HPDE6-E6E7 (cell line): ENCODE measurements at regions not wholly inside any gene's neighbourhood (a gene's known extent, or its start where the extent isn't known, plus 50 kb on each side); places are given as distances from the start of the nearest gene placed in this dataset.
"Not testable (repeated sequence)": the region's sequence is repeated elsewhere in the genome, so short reads cannot be mapped to it uniquely, and the experiment has no call there.

Experiments used
- DNase-seq: peaks from one replicate; pipeline ENCODE4 v3.0.0; 2011; ENCODE audit warnings: missing footprints; ENCODE audit errors: extremely low spot score

GRCh38 chr5:112472614-112473013, 53.5 kb upstream of the EPB41L4A start:
- no peak for DNase-seq

- no peak for DNase-seq
These were observed 54.9 kb upstream of the EPB41L4A start for GRCh38 chr5:112473989-112474388.

- no peak for DNase-seq
These were observed 56.8 kb upstream of the EPB41L4A start for GRCh38 chr5:112475747-112476365.

GRCh38 chr5:112479418-112479817, 60.3 kb upstream of the EPB41L4A start:
- DNase-seq: peak; percentile 87

- no peak for DNase-seq
These were observed 61.4 kb upstream of the EPB41L4A start for GRCh38 chr5:112480501-112480900.

- DNase-seq: no peak
These were observed 64.6 kb upstream of the EPB41L4A start for GRCh38 chr5:112483704-112484103.

- DNase-seq: no peak
These were observed 66.9 kb upstream of the EPB41L4A start for GRCh38 chr5:112485934-112486355.

DNA sequence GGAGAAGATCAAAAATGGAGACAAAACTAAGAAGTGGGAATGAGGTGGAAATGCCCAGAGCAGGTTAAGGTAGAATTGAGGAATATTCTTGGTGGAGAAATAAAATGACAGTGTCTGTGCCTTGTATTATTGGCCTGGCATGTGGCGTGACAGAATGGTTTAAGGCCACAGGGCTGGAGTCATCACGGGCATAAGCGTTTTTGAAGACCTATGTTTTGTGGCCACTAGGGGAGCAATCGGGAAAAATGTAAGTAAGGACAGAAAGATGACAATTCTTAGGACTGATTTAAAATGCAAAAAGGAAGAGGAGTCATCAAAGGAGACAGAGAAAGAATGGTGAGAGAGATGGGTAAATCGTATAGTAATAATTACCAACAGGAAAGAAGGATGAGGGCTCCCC, 72.2 kb upstream of the EPB41L4A start:
- DNase-seq: no peak

DNA sequence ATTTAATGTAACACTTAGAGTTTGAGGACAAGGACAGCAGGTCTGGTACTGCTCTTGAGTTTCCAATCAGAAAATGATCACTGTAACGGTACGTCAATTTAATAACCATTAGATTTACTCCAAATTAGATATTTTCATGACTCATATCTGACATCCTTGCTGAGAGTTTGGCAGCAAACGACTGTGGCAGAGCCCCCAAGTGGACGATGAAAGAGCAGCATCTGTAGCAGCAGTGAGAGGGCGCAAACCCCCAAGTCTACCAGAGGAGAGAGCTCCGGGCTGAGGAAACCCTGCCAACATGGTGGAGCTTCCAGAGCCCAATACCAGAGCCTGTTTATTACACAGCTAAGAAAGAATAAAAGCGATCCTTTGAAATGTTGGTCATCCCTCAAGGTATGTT, 73.2 kb upstream of the EPB41L4A start:
- peak; percentile 74 for DNase-seq

GRCh38 chr5:112503749-112504501, 84.8 kb upstream of the EPB41L4A start:
- not testable (repeated sequence) for DNase-seq

- not testable (repeated sequence) for DNase-seq
These were observed 90.0 kb upstream of the EPB41L4A start for GRCh38 chr5:112509097-112509496.

- DNase-seq: no peak
These were observed 92.8 kb upstream of the EPB41L4A start for GRCh38 chr5:112511920-112512319.

GRCh38 chr5:112512901-112513300, 93.8 kb upstream of the EPB41L4A start:
- DNase-seq: no peak

DNA sequence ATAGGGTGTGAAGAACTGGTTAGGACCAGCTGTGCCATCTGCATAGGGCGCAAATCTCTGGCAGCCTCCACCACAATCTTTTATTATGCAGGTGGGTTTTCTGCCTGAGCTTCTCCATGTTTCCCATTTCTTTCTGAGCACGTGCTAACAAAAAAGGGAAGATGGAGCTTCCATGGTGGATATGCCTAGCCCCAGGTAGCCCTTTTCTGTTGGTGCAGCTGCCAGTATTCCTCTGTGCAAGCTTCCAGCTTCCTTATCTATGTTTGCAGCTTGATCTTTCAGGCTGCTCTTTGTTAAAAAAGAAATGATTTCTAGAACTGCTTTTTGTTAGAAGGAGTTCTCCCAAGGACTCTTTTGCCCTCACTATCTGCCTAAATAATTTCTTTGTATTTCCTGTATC, 95.0 kb upstream of the EPB41L4A start:
- no peak for DNase-seq

GRCh38 chr5:112520474-112520873, 101.4 kb upstream of the EPB41L4A start:
- not testable (repeated sequence) for DNase-seq

DNA sequence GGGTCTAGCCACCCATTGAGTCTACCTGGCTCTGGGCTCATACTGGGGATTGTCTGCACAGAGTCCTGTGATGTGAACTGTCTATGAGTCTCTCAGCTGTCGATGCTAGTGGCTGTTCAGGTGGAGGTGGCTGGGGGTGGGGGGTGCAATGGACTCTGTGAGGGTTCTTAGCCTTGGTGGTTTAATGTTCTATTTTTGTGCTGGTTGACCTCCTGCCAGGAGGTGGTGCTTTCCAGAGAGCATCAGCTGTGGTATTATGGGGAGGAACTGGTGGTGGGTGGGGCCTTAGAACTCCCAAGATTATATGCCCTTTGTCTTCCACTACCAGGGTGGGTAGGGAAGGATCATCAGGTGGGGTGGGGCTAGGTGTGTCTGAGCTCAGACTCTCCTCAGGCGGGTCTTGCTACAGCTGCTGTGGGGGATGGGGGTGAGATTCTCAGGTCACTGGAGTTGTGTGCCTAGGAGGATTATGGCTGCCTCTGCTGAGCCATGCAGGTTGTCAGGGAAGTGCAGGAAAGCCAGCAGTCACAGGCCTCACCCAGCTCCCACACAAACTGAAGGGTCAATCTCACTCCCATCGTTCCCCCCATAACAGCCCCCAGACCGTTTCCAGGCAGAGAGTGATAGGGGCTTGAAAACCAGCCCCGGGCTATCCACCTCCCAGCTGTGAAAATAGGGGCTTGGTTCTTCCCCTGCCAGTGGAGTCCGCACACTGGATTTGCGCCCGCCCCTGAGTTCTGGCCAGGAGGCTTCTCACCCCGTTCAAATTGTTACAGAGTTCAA, 104.0 kb upstream of the EPB41L4A start:
- not testable (repeated sequence) for DNase-seq

GRCh38 chr5:112523674-112524263, 104.7 kb upstream of the EPB41L4A start:
- not testable (repeated sequence) for DNase-seq

DNA sequence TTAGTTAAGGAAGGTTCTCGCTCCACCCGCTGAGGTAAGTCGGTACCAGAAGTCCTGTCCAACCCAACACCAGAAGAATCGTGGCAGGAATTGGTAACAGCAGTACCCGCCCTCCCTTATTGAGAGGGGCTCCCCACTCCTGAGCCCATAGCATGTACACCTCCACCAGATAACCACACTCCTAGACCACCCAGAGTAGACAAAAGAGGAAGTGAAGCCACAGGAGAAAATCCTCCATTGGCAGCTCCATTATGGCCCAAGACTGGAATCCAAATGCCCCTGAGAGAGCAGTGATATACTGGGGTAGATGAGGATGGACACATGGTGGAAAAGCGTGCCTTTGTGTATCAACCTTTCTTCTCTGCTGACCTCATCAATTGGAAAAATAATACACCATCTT, 106.1 kb upstream of the EPB41L4A start:
- DNase-seq: no peak

DNA sequence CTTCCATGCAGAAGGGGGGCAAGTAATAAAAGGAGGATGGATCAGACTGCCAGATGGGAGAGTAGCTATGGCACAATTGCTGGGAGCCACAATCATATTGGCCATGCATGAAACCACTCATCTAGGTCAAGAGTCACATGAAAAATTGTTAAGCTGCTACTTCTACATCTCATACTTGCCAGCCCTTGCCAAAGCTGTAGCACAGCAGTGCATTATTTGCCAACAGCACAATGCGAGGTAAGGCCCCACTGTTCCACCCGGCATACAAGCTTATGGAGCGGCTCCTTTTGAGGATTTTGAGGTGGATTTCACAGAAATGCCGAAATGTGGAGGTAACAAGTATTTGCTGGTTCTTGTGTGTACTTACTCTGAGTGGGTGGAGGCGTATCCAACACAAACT, 109.9 kb upstream of the EPB41L4A start:
- no peak for DNase-seq

GRCh38 chr5:112529525-112529924, 110.4 kb upstream of the EPB41L4A start:
- no peak for DNase-seq

DNA sequence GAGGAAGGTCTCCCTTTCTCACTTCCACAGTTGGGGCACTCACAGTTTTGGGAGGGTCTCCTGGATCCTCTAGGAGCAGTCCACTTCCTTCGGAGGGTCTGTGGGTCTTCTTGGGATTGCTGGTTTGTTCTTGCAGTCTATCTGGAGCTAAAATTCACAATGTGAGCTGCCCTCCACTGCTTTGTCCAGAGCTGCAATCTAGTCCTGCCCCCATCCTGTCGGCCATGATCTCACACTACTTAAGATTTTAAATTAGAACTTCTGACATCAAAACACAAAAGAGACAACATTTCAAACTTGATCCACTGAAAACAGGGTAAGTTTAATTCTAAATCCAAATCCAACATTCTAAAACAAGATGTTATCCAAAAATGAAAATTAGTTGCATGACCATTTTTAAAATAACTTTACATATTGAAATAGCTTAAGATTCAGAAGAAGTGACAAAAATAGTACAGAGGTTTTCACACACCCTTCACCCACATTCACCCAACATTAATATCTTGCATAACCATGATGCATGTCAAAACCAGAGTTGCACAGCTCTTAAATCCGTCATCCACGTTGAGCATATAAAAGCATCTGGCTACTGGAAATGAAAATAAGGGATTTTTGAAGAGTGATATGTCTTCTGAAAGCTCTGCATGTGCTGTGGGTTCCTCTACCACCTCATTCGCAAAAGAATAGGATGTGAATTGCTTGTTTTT, 113.7 kb upstream of the EPB41L4A start:
- no peak for DNase-seq

GRCh38 chr5:112533362-112533761, 114.3 kb upstream of the EPB41L4A start:
- no peak for DNase-seq
